Osteocyte (in vitro differentiated cells): ENCODE measurements at regions not wholly inside any gene's neighbourhood (a gene's known extent, or its start where the extent isn't known, plus 50 kb on each side); places are given as distances from the start of the nearest gene placed in this dataset.
"Not testable (repeated sequence)": the region's sequence is repeated elsewhere in the genome, so short reads cannot be mapped to it uniquely, and the experiment has no call there.

Experiments used
- DNase-seq: peaks from one replicate; pipeline ENCODE4 v3.0.0; 2021; ENCODE audit warnings: mixed read lengths; ENCODE audit not compliant: unreplicated experiment; ENCODE audit errors: extremely low spot score
- H3K27ac Mint-ChIP-seq: one replicate; pipeline ENCODE4 v1.8.0; 2021; ENCODE audit warnings: mild to moderate bottlenecking, mixed read lengths; ENCODE audit not compliant: unreplicated experiment
- H3K27me3 Mint-ChIP-seq: one replicate; pipeline ENCODE4 v1.8.0; 2021; ENCODE audit warnings: mixed read lengths; ENCODE audit not compliant: unreplicated experiment
- H3K36me3 Mint-ChIP-seq: one replicate; pipeline ENCODE4 v1.8.0; 2021; ENCODE audit warnings: mixed read lengths; ENCODE audit not compliant: unreplicated experiment
- H3K4me1 Mint-ChIP-seq: one replicate; pipeline ENCODE4 v1.8.0; 2021; ENCODE audit warnings: mixed read lengths; ENCODE audit not compliant: unreplicated experiment
- H3K4me3 Mint-ChIP-seq: one replicate; pipeline ENCODE4 v1.8.0; 2021; ENCODE audit warnings: mild to moderate bottlenecking, moderate library complexity, mixed read lengths; ENCODE audit not compliant: unreplicated experiment
- H3K9me3 Mint-ChIP-seq: one replicate; pipeline ENCODE4 v1.8.0; 2021; ENCODE audit warnings: mixed read lengths; ENCODE audit not compliant: unreplicated experiment
- TF ChIP-seq, protein P1 (sequence below): fragments of 200-600 bp; sonication (generic); IDR thresholded peaks from 2 replicates; pipeline ENCODE4 v1.5.0; 2021; ENCODE audit warnings: antibody characterized with exemption, mild to moderate bottlenecking, moderate library complexity

- TF ChIP-seq, protein P1, sequence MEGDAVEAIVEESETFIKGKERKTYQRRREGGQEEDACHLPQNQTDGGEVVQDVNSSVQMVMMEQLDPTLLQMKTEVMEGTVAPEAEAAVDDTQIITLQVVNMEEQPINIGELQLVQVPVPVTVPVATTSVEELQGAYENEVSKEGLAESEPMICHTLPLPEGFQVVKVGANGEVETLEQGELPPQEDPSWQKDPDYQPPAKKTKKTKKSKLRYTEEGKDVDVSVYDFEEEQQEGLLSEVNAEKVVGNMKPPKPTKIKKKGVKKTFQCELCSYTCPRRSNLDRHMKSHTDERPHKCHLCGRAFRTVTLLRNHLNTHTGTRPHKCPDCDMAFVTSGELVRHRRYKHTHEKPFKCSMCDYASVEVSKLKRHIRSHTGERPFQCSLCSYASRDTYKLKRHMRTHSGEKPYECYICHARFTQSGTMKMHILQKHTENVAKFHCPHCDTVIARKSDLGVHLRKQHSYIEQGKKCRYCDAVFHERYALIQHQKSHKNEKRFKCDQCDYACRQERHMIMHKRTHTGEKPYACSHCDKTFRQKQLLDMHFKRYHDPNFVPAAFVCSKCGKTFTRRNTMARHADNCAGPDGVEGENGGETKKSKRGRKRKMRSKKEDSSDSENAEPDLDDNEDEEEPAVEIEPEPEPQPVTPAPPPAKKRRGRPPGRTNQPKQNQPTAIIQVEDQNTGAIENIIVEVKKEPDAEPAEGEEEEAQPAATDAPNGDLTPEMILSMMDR: no peak
- H3K4me1 Mint-ChIP-seq: no peaks in the 10 kb centered on the region
- H3K27ac Mint-ChIP-seq: no peak overlapping the region
- no peak for DNase-seq
- peaks cover 12% of the 10 kb centered on the region for H3K36me3 Mint-ChIP-seq
- no peak overlapping the region for H3K4me3 Mint-ChIP-seq
- no peaks in the 10 kb centered on the region for H3K27me3 Mint-ChIP-seq
- no peaks in the 10 kb centered on the region for H3K9me3 Mint-ChIP-seq
Observed at GRCh38 chr13:73816702-73817101, 317.5 kb downstream of the KLF12 start.

DNA sequence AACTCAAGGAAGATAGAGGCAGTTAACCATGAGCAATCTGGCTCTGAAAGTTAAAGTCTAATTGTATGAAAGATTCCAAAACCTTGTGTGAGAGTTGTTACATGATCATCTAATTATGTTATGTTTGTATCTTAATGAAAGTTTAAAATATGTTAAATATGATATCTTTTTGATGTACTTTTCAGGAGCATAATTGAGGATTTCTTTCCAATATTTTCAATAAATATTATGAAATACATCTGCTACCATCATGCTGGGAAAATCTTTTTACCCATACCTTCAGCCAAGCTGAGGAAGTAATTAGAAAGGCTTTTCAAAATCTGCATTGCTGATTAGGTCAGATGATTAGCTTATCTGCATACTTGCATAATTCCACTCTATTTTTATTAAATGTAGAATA is 318.4 kb downstream of the KLF12 start:
- H3K4me1 Mint-ChIP-seq: no peaks in the 10 kb centered on the region
- H3K27me3 Mint-ChIP-seq: no peaks in the 10 kb centered on the region
- no peak overlapping the region for H3K27ac Mint-ChIP-seq
- H3K9me3 Mint-ChIP-seq: no peaks in the 10 kb centered on the region
- DNase-seq: no peak
- TF ChIP-seq, protein P1: no peak
- H3K36me3 Mint-ChIP-seq: peaks cover 12% of the 10 kb centered on the region
- no peak overlapping the region for H3K4me3 Mint-ChIP-seq

- Mint-ChIP-seq H3K4me3 (no peak overlapping the region), H3K27me3 (no peaks in the 10 kb centered on the region)
Observed at GRCh38 chr13:73810647-73811046, 323.6 kb downstream of the KLF12 start.

GRCh38 chr13:73809561-73809960 is 324.6 kb downstream of the KLF12 start:
- peaks cover 22% of the 10 kb centered on the region for H3K4me1 Mint-ChIP-seq
- H3K9me3 Mint-ChIP-seq: no peaks in the 10 kb centered on the region
- H3K27ac Mint-ChIP-seq: no peak overlapping the region
- H3K36me3 Mint-ChIP-seq: peaks cover 5% of the 10 kb centered on the region
- TF ChIP-seq, protein P1: no peak
- no peak for DNase-seq
- no peaks in the 10 kb centered on the region for H3K27me3 Mint-ChIP-seq
- H3K4me3 Mint-ChIP-seq: no peak overlapping the region

More at GRCh38 chr13:73810647-73811046, 323.6 kb downstream of the KLF12 start:
- peaks cover 12% of the 10 kb centered on the region for H3K36me3 Mint-ChIP-seq
- no peaks in the 10 kb centered on the region for H3K9me3 Mint-ChIP-seq
- no peak for DNase-seq
- no peak overlapping the region for H3K27ac Mint-ChIP-seq
- H3K4me1 Mint-ChIP-seq: peaks cover 20% of the 10 kb centered on the region
- TF ChIP-seq, protein P1: no peak

- TF ChIP-seq, protein P1: no peak
- H3K36me3 Mint-ChIP-seq: peaks cover 2% of the 10 kb centered on the region
- no peak overlapping the region for H3K4me3 Mint-ChIP-seq
- H3K27ac Mint-ChIP-seq: no peak overlapping the region
- no peaks in the 10 kb centered on the region for H3K27me3 Mint-ChIP-seq
- H3K4me1 Mint-ChIP-seq: peaks cover 30% of the 10 kb centered on the region
- H3K9me3 Mint-ChIP-seq: no peaks in the 10 kb centered on the region
- no peak for DNase-seq
Observed at GRCh38 chr13:73808318-73808717, 325.9 kb downstream of the KLF12 start.

- not testable (repeated sequence) for H3K27me3 Mint-ChIP-seq, H3K36me3 Mint-ChIP-seq, H3K27ac Mint-ChIP-seq, H3K4me3 Mint-ChIP-seq, H3K9me3 Mint-ChIP-seq, DNase-seq
- peaks cover 44% of the 10 kb centered on the region for H3K4me1 Mint-ChIP-seq
Observed at GRCh38 chr13:73805326-73805958, 328.8 kb downstream of the KLF12 start.
